PC-3 (cell line): ENCODE measurements at regions not wholly inside any gene's neighbourhood (a gene's known extent, or its start where the extent isn't known, plus 50 kb on each side); places are given as distances from the start of the nearest gene placed in this dataset.

ENCODE experiments used
- ATAC-seq: fragments of 200-7000 bp; cut with Tn5 transposase; 2 replicates; pipeline ENCODE4 v1.9.1; 2020; ENCODE audit warnings: mild to moderate bottlenecking, moderate library complexity
- BruUV-seq: library from RNA; stranded (reverse); fragments of 400-500 nt; replicated peaks from 2 replicates; lab custom pipeline; 2021; lab: Mats Ljungman, UMichigan
- CTCF ChIA-PET: fragments of 300-600 bp; sonication (Branson Sonifier 250); formaldehyde crosslinking; loops from one replicate; lab custom pipeline; 2022; ENCODE audit warnings: antibody characterized with exemption; lab: Charles Lee
- POLR2A ChIA-PET: fragments of 300-600 bp; sonication (Branson Sonifier 250); formaldehyde crosslinking; loops from one replicate; lab custom pipeline; 2022; ENCODE audit warnings: antibody characterized with exemption; ENCODE audit not compliant: unreplicated experiment; lab: Charles Lee
- DNase-seq: peaks from one replicate; pipeline ENCODE4 v3.0.0-alpha.2; 2015
- H2AFZ ChIP-seq: fragments of 300-600 bp; sonication (generic); 2 replicates; pipeline ENCODE4 v1.6.0; 2016; ENCODE audit warnings: antibody characterized with exemption, low read length
- H3F3A ChIP-seq: fragments of 300-600 bp; sonication (generic); one replicate; pipeline ENCODE4 v1.6.0; 2017; ENCODE audit warnings: antibody characterized with exemption, low read length, control low read depth, mild to moderate bottlenecking; ENCODE audit not compliant: unreplicated experiment
- H3K27ac ChIP-seq: fragments of 300-600 bp; sonication (generic); 2 replicates; pipeline ENCODE4 v1.5.1; 2016; ENCODE audit warnings: mild to moderate bottlenecking, low read length
- H3K27me3 ChIP-seq: fragments of 300-600 bp; sonication (generic); 2 replicates; pipeline ENCODE4 v1.6.1; 2016; ENCODE audit warnings: low read length, mixed read lengths
- H3K36me3 ChIP-seq: fragments of 300-600 bp; sonication (generic); 2 replicates; pipeline ENCODE4 v1.6.1; 2016; ENCODE audit warnings: low read depth, mixed run types, low read length, mixed read lengths
- H3K4me1 ChIP-seq: fragments of 300-600 bp; sonication (generic); 2 replicates; pipeline ENCODE4 v1.5.1; 2016; ENCODE audit warnings: low read length; ENCODE audit not compliant: insufficient read depth
- H3K4me2 ChIP-seq: fragments of 300-600 bp; sonication (generic); 2 replicates; pipeline ENCODE4 v1.6.0; 2016; ENCODE audit warnings: low read length
- H3K4me3 ChIP-seq: fragments of 300-600 bp; sonication (generic); 2 replicates; pipeline ENCODE4 v1.5.1; 2016; ENCODE audit warnings: mild to moderate bottlenecking, low read length, mixed read lengths
- H3K79me2 ChIP-seq: fragments of 300-600 bp; sonication (generic); 2 replicates; pipeline ENCODE4 v1.6.1; 2017; ENCODE audit warnings: low read length, mixed read lengths
- H3K9ac ChIP-seq: fragments of 300-600 bp; sonication (generic); 2 replicates; pipeline ENCODE4 v1.6.0; 2016; ENCODE audit warnings: mild to moderate bottlenecking, low read length
- H3K9me2 ChIP-seq: fragments of 300-600 bp; sonication (generic); replicated peaks from 2 replicates; pipeline ENCODE4 v1.6.1; 2016; ENCODE audit warnings: mixed run types, low read length, mixed read lengths
- H3K9me3 ChIP-seq: fragments of 300-600 bp; sonication (generic); 2 replicates; pipeline ENCODE4 v1.6.1; 2016; ENCODE audit warnings: low read length, mixed read lengths
- H4K20me1 ChIP-seq: fragments of 300-600 bp; sonication (generic); 2 replicates; pipeline ENCODE4 v1.6.1; 2016; ENCODE audit warnings: low read length, mixed read lengths
- CTCF ChIP-seq: fragments of 300-600 bp; sonication (generic); conservative IDR thresholded peaks from 2 replicates; pipeline ENCODE4 v1.5.1; 2017; ENCODE audit warnings: antibody characterized with exemption, low read depth, mild to moderate bottlenecking, low read length
- EZH2 ChIP-seq: fragments of 300-600 bp; sonication (generic); IDR thresholded peaks from one replicate; pipeline ENCODE4 v1.6.1; 2017; ENCODE audit warnings: antibody characterized with exemption, mild to moderate bottlenecking, low read length; ENCODE audit not compliant: unreplicated experiment
- EZH2phosphoT487 ChIP-seq: fragments of 300-600 bp; sonication (generic); IDR thresholded peaks from 2 replicates; pipeline ENCODE4 v1.6.1; 2018; ENCODE audit warnings: mild to moderate bottlenecking, antibody characterized with exemption, low read length, borderline replicate concordance
- intact Hi-C: fragments of 100-400 bp; cut with micrococcal nuclease; formaldehyde crosslinking; loops from 2 replicates; pipeline ENCODE4 v1.9.0; 2023

DNA sequence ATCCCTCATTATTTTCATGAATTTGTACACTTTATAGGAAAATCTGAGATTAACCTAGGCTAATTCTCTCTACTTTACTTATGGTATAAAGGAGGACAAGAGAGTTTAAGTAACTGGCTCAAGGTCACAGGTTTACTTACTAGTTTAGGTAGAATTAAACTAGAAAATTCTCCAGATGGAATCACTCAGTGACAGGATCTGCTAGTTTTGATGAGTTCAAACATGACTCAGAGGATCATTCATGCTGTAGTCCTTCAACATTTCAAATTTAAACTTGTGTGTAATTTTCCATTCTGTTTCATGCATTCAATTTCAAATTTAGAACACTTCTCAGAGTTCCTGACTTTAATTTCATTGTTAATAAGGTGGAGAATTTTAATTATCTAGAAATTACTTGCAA lies 485.7 kb upstream of the TUSC1 start:
- Histone ChIP-seq H3K4me2 (no peak overlapping the region), H3K9me2 (no peaks in the 10 kb centered on the region), H3F3A (no peaks in the 10 kb centered on the region), H3K36me3 (no peaks in the 10 kb centered on the region), H3K4me3 (no peak overlapping the region), H4K20me1 (no peaks in the 10 kb centered on the region), H2AFZ (no peak overlapping the region), H3K27ac (no peak overlapping the region), H3K4me1 (peaks cover 10% of the 10 kb centered on the region), H3K27me3 (no peaks in the 10 kb centered on the region), H3K79me2 (no peaks in the 10 kb centered on the region), H3K9me3 (no peaks in the 10 kb centered on the region), H3K9ac (no peak overlapping the region)
- TF ChIP-seq CTCF (no peak), EZH2phosphoT487 (no peak), EZH2 (no peak)
- intact Hi-C loops = no loop called here
- DNase-seq (peak; percentile 36), ATAC-seq (no peak)
- POLR2A ChIA-PET = no interaction called here
- CTCF ChIA-PET = no interaction called here
- BruUV-seq = no TSS peak

DNA sequence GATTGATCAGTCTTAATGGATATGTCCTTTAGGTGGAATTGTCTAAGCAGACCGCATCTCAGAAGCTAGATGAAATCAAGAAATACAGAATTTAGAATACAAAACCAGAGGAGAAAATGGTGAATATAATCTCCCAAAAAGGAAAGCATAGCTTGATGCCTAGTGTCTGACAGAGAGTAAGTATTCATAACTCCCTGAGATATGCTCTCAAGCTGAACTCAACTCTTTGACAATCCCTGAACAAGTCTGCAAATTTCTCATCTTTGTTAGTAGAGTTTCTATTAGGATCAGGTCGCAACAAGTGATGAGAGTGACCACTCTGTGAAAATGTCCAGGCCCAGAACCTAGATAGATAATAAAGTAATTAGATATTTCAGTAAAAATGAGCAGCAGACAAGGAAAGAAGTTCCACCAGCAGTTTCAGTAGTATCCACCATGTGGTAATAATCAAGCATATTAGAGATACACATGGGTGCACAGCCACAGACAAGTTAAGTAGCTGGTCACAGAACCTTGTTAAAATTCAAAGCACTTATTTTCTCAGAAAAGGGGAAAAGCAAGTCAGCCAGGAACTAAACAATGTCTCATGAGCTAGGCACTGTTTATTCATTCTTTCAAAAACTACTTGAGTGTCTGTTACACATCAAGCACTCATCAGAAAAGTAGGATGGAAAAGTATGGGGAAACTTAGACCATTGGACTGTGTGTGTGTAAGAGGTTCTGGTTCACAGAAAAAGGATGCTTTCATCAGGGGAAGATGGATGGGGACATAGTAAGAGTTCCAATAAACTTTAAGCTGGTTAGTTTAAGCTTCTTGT lies 481.5 kb upstream of the TUSC1 start:
- no TSS peak for BruUV-seq
- ChIA-PET POLR2A (no interaction called here), CTCF (no interaction called here)
- H3K4me3 ChIP-seq = no peak overlapping the region
- ATAC-seq (no peak), DNase-seq (no peak)
- no peak overlapping the region for H3K9ac ChIP-seq
- no peaks in the 10 kb centered on the region for H3K27me3 ChIP-seq
- H3K36me3 ChIP-seq = no peaks in the 10 kb centered on the region
- no peaks in the 10 kb centered on the region for H4K20me1 ChIP-seq
- no peaks in the 10 kb centered on the region for H3K9me3 ChIP-seq
- no peak for TF ChIP-seq CTCF
- no peak for TF ChIP-seq EZH2phosphoT487
- TF ChIP-seq EZH2 = no peak
- intact Hi-C loops = no loop called here
- H2AFZ ChIP-seq = no peak overlapping the region
- H3F3A ChIP-seq = no peaks in the 10 kb centered on the region
- no peak overlapping the region for H3K4me2 ChIP-seq
- H3K4me1 ChIP-seq = peaks cover 10% of the 10 kb centered on the region
- H3K9me2 ChIP-seq = no peaks in the 10 kb centered on the region
- no peaks in the 10 kb centered on the region for H3K79me2 ChIP-seq
- H3K27ac ChIP-seq = no peak overlapping the region

DNA sequence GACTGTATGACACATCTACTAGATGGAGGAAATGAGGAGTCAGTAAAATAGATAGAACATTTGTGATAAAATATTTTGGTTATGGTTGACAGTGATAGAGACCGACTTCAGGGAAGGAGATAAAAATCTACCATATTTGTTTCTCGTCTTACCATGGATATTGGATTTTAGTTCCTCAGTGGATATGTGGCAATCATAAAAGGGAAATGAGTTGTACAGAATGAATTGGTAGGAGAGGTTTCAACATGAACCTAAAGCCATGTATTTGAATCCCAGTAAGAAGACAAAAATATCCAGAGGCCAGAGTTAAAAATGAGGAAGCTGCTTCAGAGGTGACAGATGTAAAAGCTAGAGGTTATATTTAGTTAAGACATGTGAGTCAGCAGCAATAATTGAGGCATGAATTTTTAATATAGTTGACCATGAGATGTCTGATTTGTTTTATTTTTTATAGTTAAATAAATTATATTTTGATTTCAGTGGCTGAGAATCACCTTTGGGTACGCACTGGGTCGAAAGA lies 480.4 kb upstream of the TUSC1 start:
- no peak for ATAC-seq

More for the DNA sequence above, 480.4 kb upstream of the TUSC1 start:
- no peak overlapping the region for H3K4me3 ChIP-seq
- H3K27ac ChIP-seq = no peak overlapping the region
- BruUV-seq = no TSS peak
- no peaks in the 10 kb centered on the region for H4K20me1 ChIP-seq
- H3K9me3 ChIP-seq = no peaks in the 10 kb centered on the region
- no peak overlapping the region for H3K4me2 ChIP-seq
- H2AFZ ChIP-seq = no peak overlapping the region
- no peaks in the 10 kb centered on the region for H3K36me3 ChIP-seq
- H3K4me1 ChIP-seq = peaks cover 2% of the 10 kb centered on the region
- no peak for DNase-seq
- no peaks in the 10 kb centered on the region for H3K9me2 ChIP-seq
- ChIA-PET CTCF (no interaction called here), POLR2A (no interaction called here)
- H3K79me2 ChIP-seq = no peaks in the 10 kb centered on the region
- H3F3A ChIP-seq = no peaks in the 10 kb centered on the region
- TF ChIP-seq EZH2phosphoT487 (no peak), EZH2 (no peak), CTCF (no peak)
- H3K27me3 ChIP-seq = no peaks in the 10 kb centered on the region
- no peak overlapping the region for H3K9ac ChIP-seq
- intact Hi-C loops = no loop called here
